H1 (cell line): ENCODE measurements at regions not wholly inside any gene's neighbourhood (a gene's known extent, or its start where the extent isn't known, plus 50 kb on each side); places are given as distances from the start of the nearest gene placed in this dataset.

Source experiments
- GTF2F1 ChIP-seq: IDR thresholded peaks from 2 replicates; pipeline ENCODE4 v1.6.1; 2012; ENCODE audit warnings: low read depth, low read length, improper control_type of control experiment, borderline replicate concordance

DNA sequence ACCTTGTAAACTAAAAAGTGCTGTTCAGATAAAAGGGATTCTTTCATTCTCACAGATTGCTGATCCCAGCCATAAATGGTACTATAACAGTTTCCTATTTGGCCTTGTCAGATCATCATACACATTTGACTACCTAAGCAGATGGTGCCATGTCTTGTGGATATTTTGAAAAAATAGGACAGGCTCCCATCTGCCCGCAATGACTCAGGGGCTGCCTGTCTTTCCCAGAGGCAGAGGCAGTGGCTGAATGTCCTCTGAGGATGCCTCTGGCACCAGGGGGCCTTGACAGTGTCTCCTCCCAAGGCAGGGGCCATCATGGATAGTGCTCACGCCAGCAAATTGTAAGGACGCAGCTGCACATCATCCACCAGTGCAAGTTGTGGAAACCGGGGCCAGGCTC, 323.0 kb upstream of the PODXL start (continued):
- no peak for TF ChIP-seq GTF2F1
